ENCODE measurements at regions not wholly inside any gene's neighbourhood (a gene's known extent, or its start where the extent isn't known, plus 50 kb on each side); places are given as distances from the start of the nearest gene placed in this dataset.

GRCh38 chr5:167664222-167664804 lies 627.1 kb upstream of the WWC1 start:
- DNase-seq (ENCODE audit: low spot score): no peak
- TF ChIP-seq CTCF (IDR thresholded peaks at IDR 0.05): no peak
- no peak overlapping the region for H3K27ac ChIP-seq
- no peak overlapping the region for H3K4me3 ChIP-seq

DNA sequence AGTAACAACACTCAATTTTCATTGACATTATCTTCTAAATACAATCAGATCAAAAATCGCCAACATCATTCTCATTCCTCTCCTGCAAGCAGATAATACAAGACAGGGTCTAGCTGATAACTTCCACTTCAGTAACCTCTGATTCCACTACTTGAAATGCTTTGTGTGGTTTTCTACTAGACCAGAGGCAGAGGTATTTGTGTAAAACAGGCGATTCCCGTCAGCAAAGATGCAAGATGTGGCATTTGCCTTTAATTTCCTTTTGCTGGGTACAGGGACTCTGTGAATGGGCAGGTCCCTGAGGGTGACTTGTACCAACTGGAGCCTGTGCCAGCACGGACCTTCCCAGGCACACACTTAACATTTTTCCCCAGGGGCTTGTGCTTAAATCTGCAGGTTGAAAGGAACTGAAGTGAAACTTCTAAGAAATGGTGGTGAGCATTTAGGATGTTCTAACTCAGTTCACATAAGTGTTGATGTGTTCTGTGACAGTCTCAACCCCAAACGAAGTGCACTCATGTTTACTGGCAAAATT lies 625.5 kb upstream of the WWC1 start:
- no peak overlapping the region for H3K27ac ChIP-seq
- no peak for TF ChIP-seq CTCF (IDR thresholded peaks at IDR 0.05)
- DNase-seq (ENCODE audit: low spot score): no peak
- no peak overlapping the region for H3K4me3 ChIP-seq

DNA sequence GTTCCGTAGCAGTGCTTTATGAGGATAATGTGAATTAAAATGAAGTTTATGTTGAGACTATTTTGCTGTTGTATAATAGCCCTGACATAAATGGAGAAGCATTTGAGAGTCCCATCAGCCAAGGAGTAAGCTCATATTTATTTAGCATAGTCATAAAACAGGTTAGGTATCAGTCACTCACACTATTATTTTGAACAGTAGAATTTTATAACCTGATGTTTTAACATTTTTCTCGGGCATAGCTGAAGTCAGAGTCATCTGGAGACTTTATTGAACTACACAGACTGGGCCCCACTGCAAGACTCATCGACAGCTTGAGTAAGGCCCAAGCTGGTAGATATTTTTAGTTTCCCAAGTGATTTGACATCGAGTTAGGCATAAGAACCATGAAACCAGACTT lies 620.3 kb upstream of the WWC1 start:
- TF ChIP-seq CTCF (IDR thresholded peaks at IDR 0.05): no peak
- DNase-seq (ENCODE audit: low spot score): no peak
- Histone ChIP-seq H3K27ac (no peak overlapping the region), H3K4me3 (no peak overlapping the region)

DNA sequence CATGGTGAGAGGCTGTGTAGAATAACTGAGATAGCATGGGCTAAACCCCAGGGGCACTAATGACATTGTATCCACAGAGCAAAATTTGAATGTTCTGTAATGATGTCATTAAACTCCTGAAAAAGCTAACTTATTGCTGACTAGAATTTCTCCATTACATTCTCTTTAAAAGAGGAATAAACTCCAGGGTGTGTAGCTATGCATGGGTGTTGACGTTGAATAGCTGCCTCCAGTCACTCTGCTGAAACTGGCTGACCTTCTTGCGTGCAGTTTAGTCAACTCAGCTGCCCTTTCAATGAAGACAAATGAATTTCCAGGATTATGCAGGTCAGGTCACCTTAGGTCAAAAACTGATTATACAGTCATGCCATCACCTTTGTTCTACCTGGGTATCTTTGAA lies 617.5 kb upstream of the WWC1 start:
- H3K27ac ChIP-seq: no peak overlapping the region
- H3K4me3 ChIP-seq: no peak overlapping the region
- no peak for DNase-seq (ENCODE audit: low spot score)
- TF ChIP-seq CTCF (IDR thresholded peaks at IDR 0.05): no peak

GRCh38 chr5:167678481-167678880 lies 613.0 kb upstream of the WWC1 start:
- no peak overlapping the region for H3K27ac ChIP-seq
- no peak for TF ChIP-seq CTCF (IDR thresholded peaks at IDR 0.05)
- no peak overlapping the region for H3K4me3 ChIP-seq
- DNase-seq (ENCODE audit: low spot score): no peak

GRCh38 chr5:167684251-167684650 lies 607.2 kb upstream of the WWC1 start:
- H3K27ac ChIP-seq: no peak overlapping the region
- no peak for DNase-seq (ENCODE audit: low spot score)
- TF ChIP-seq CTCF (IDR thresholded peaks at IDR 0.05): no peak

GRCh38 chr5:167688341-167689130 lies 602.9 kb upstream of the WWC1 start:
- DNase-seq (ENCODE audit: low spot score): no peak
- Histone ChIP-seq H3K4me3 (no peak overlapping the region), H3K27ac (no peak overlapping the region)
- TF ChIP-seq CTCF (IDR thresholded peaks at IDR 0.05): no peak

More at GRCh38 chr5:167684251-167684650, 607.2 kb upstream of the WWC1 start:
- no peak overlapping the region for H3K4me3 ChIP-seq
